ENCODE measurements at regions not wholly inside any gene's neighbourhood (a gene's known extent, or its start where the extent isn't known, plus 50 kb on each side); places are given as distances from the start of the nearest gene placed in this dataset.

GRCh38 chr21:35252831-35253230 lies 203.7 kb upstream of the RUNX1 start:
- in situ Hi-C loops (cut with MboI): no loop called here
- Histone ChIP-seq H4K20me1 (ENCODE audit: insufficient read depth) (no peaks in the 10 kb centered on the region), H3K27ac (peak overlapping the region; percentile 75), H3K9me2 (ENCODE audit: insufficient read depth) (no peaks in the 10 kb centered on the region), H3K36me3 (ENCODE audit: low read depth) (no peaks in the 10 kb centered on the region), H3K4me3 (no peak overlapping the region; the same call in 1 of the 2 replicates), H3K4me2 (ENCODE audit: unreplicated experiment) (peak overlapping the region; percentile 32), H3K4me1 (ENCODE audit: insufficient read depth) (peaks cover 55% of the 10 kb centered on the region), H3K79me2 (ENCODE audit: insufficient read depth) (no peaks in the 10 kb centered on the region), H3F3A (ENCODE audit: insufficient read depth) (peaks cover 57% of the 10 kb centered on the region), H3K9me3 (ENCODE audit: low read depth) (no peaks in the 10 kb centered on the region), H3K9ac (no peak overlapping the region), H2AFZ (no peak overlapping the region), H3K27me3 (replicated peaks; ENCODE audit: insufficient read depth) (no peaks in the 10 kb centered on the region)
- DNase-seq: peak; percentile 89
- 0 to 5% methylated on average over 2 of the region's 2 CpGs for WGBS, 2 experiments (ENCODE audit: low coverage in 1 of 2, low lambda C conversion rate in 2 of 2, missing lambda C conversion rate in 2 of 2)
- TF ChIP-seq EZH2phosphoT487 (IDR thresholded peaks at IDR 0.05; ENCODE audit: insufficient read depth, low read depth): no peak
- TF ChIP-seq EZH2 (IDR thresholded peaks at IDR 0.05; ENCODE audit: insufficient read depth, poor library complexity, severe bottlenecking): no peak

GRCh38 chr21:35249636-35250035 lies 200.5 kb upstream of the RUNX1 start:
- peaks cover 25% of the 10 kb centered on the region for H3F3A ChIP-seq (ENCODE audit: insufficient read depth)
- in situ Hi-C loops (cut with MboI): no loop called here
- 87 to 94% methylated on average over 1 of the region's 1 CpG for WGBS, 2 experiments (ENCODE audit: low coverage in 1 of 2, low lambda C conversion rate in 2 of 2, missing lambda C conversion rate in 2 of 2)

GRCh38 chr21:35245879-35246278 lies 196.8 kb upstream of the RUNX1 start:
- Histone ChIP-seq H3K4me3 (no peak overlapping the region), H3K79me2 (ENCODE audit: insufficient read depth) (no peaks in the 10 kb centered on the region), H3K9ac (no peak overlapping the region), H4K20me1 (ENCODE audit: insufficient read depth) (no peaks in the 10 kb centered on the region), H3K4me2 (ENCODE audit: unreplicated experiment) (no peak overlapping the region), H3K27me3 (replicated peaks; ENCODE audit: insufficient read depth) (no peaks in the 10 kb centered on the region), H3K4me1 (ENCODE audit: insufficient read depth) (no peaks in the 10 kb centered on the region), H3K9me2 (ENCODE audit: insufficient read depth) (no peaks in the 10 kb centered on the region), H3F3A (ENCODE audit: insufficient read depth) (no peaks in the 10 kb centered on the region), H3K27ac (no peak overlapping the region), H3K36me3 (ENCODE audit: low read depth) (no peaks in the 10 kb centered on the region), H2AFZ (no peak overlapping the region), H3K9me3 (ENCODE audit: low read depth) (no peaks in the 10 kb centered on the region)
- WGBS, 2 experiments (ENCODE audit: low coverage in 1 of 2, low lambda C conversion rate in 2 of 2, missing lambda C conversion rate in 2 of 2): 48 to 65% methylated on average over 1 of the region's 1 CpG
- TF ChIP-seq EZH2 (IDR thresholded peaks at IDR 0.05; ENCODE audit: insufficient read depth, poor library complexity, severe bottlenecking): no peak
- no peak for TF ChIP-seq EZH2phosphoT487 (IDR thresholded peaks at IDR 0.05; ENCODE audit: insufficient read depth, low read depth)
- in situ Hi-C loops (cut with MboI): no loop called here
- DNase-seq: no peak

More at GRCh38 chr21:35249636-35250035, 200.5 kb upstream of the RUNX1 start:
- Histone ChIP-seq H3K4me3 (no peak overlapping the region), H3K79me2 (ENCODE audit: insufficient read depth) (no peaks in the 10 kb centered on the region), H3K9me3 (ENCODE audit: low read depth) (no peaks in the 10 kb centered on the region), H4K20me1 (ENCODE audit: insufficient read depth) (no peaks in the 10 kb centered on the region), H3K4me1 (ENCODE audit: insufficient read depth) (peaks cover 24% of the 10 kb centered on the region), H3K27me3 (replicated peaks; ENCODE audit: insufficient read depth) (no peaks in the 10 kb centered on the region), H3K9me2 (ENCODE audit: insufficient read depth) (no peaks in the 10 kb centered on the region), H3K27ac (no peak overlapping the region), H3K36me3 (ENCODE audit: low read depth) (no peaks in the 10 kb centered on the region), H3K4me2 (ENCODE audit: unreplicated experiment) (no peak overlapping the region), H3K9ac (no peak overlapping the region), H2AFZ (no peak overlapping the region)
- TF ChIP-seq EZH2phosphoT487 (IDR thresholded peaks at IDR 0.05; ENCODE audit: insufficient read depth, low read depth) (no peak), EZH2 (IDR thresholded peaks at IDR 0.05; ENCODE audit: insufficient read depth, poor library complexity, severe bottlenecking) (no peak)
- no peak for DNase-seq

GRCh38 chr21:35244514-35244913 lies 195.4 kb upstream of the RUNX1 start:
- H3K79me2 ChIP-seq (ENCODE audit: insufficient read depth): no peaks in the 10 kb centered on the region
- H3K4me2 ChIP-seq (ENCODE audit: unreplicated experiment): no peak overlapping the region
- no peaks in the 10 kb centered on the region for H3K9me3 ChIP-seq (ENCODE audit: low read depth)
- no peaks in the 10 kb centered on the region for H4K20me1 ChIP-seq (ENCODE audit: insufficient read depth)
- DNase-seq: peak; percentile 39
- WGBS, 2 experiments (ENCODE audit: low coverage in 1 of 2, low lambda C conversion rate in 2 of 2, missing lambda C conversion rate in 2 of 2): 70 to 81% methylated on average over 4 of the region's 4 CpGs
- no peaks in the 10 kb centered on the region for H3K9me2 ChIP-seq (ENCODE audit: insufficient read depth)
- no peak overlapping the region for H2AFZ ChIP-seq
- no peak overlapping the region for H3K27ac ChIP-seq
- 0 out of 2 replicates have a peak, but pooled peaks cover under 1% of the 10 kb centered on the region for H3F3A ChIP-seq (ENCODE audit: insufficient read depth)
- no peak overlapping the region for H3K9ac ChIP-seq
- peaks cover 3% of the 10 kb centered on the region; the same call in 1 of the 2 replicates for H3K4me1 ChIP-seq (ENCODE audit: insufficient read depth)
- no peaks in the 10 kb centered on the region for H3K36me3 ChIP-seq (ENCODE audit: low read depth)
- in situ Hi-C loops (cut with MboI): no loop called here
- TF ChIP-seq EZH2phosphoT487 (IDR thresholded peaks at IDR 0.05; ENCODE audit: insufficient read depth, low read depth): no peak
- no peak for TF ChIP-seq EZH2 (IDR thresholded peaks at IDR 0.05; ENCODE audit: insufficient read depth, poor library complexity, severe bottlenecking)
- no peaks in the 10 kb centered on the region for H3K27me3 ChIP-seq (replicated peaks; ENCODE audit: insufficient read depth)
- H3K4me3 ChIP-seq: no peak overlapping the region

GRCh38 chr21:35243171-35243570 lies 194.1 kb upstream of the RUNX1 start:
- Histone ChIP-seq H3K4me3 (no peak overlapping the region), H3K9ac (no peak overlapping the region), H3K4me1 (ENCODE audit: insufficient read depth) (peaks cover 4% of the 10 kb centered on the region; the same call in 1 of the 2 replicates), H3K4me2 (ENCODE audit: unreplicated experiment) (no peak overlapping the region), H3F3A (ENCODE audit: insufficient read depth) (peaks cover 6% of the 10 kb centered on the region; the same call in 1 of the 2 replicates), H4K20me1 (ENCODE audit: insufficient read depth) (no peaks in the 10 kb centered on the region), H3K36me3 (ENCODE audit: low read depth) (no peaks in the 10 kb centered on the region), H3K9me3 (ENCODE audit: low read depth) (no peaks in the 10 kb centered on the region), H3K79me2 (ENCODE audit: insufficient read depth) (no peaks in the 10 kb centered on the region), H3K27ac (no peak overlapping the region), H3K9me2 (ENCODE audit: insufficient read depth) (no peaks in the 10 kb centered on the region), H2AFZ (no peak overlapping the region), H3K27me3 (replicated peaks; ENCODE audit: insufficient read depth) (no peaks in the 10 kb centered on the region)
- DNase-seq: no peak
- in situ Hi-C loops (cut with MboI): no loop called here
- WGBS, 2 experiments (ENCODE audit: low coverage in 1 of 2, low lambda C conversion rate in 2 of 2, missing lambda C conversion rate in 2 of 2): 94 to 96% methylated on average over 4 of the region's 4 CpGs
- TF ChIP-seq EZH2 (IDR thresholded peaks at IDR 0.05; ENCODE audit: insufficient read depth, poor library complexity, severe bottlenecking) (no peak), EZH2phosphoT487 (IDR thresholded peaks at IDR 0.05; ENCODE audit: insufficient read depth, low read depth) (no peak)
